NCI-H1436 treated with DMSO at 0.1 percent for 48 hours (cell line): ENCODE measurements at regions not wholly inside any gene's neighbourhood (a gene's known extent, or its start where the extent isn't known, plus 50 kb on each side); places are given as distances from the start of the nearest gene placed in this dataset.

Experiments
- DNase-seq: peaks from one replicate; lab custom pipeline; 2025; lab: John Stamatoyannopoulos, UW

GRCh38 chr11:79957702-79958101 is 516.9 kb upstream of the TENM4 start:
- DNase-seq = no peak

- no peak for DNase-seq
Observed at GRCh38 chr11:79956061-79956460, 515.2 kb upstream of the TENM4 start.

- DNase-seq = no peak
Observed at GRCh38 chr11:79953629-79954028, 512.8 kb upstream of the TENM4 start.

- DNase-seq = no peak
Observed at GRCh38 chr11:79950741-79951140, 509.9 kb upstream of the TENM4 start.

- DNase-seq = no peak
Observed at GRCh38 chr11:79950172-79950571, 509.3 kb upstream of the TENM4 start.

GRCh38 chr11:79949574-79949973 is 508.7 kb upstream of the TENM4 start:
- DNase-seq = no peak

GRCh38 chr11:79942646-79943045 is 501.8 kb upstream of the TENM4 start:
- DNase-seq = no peak

GRCh38 chr11:79942090-79942489 is 501.3 kb upstream of the TENM4 start:
- DNase-seq = no peak

- DNase-seq = no peak
Observed at GRCh38 chr11:79940974-79941735, 500.3 kb upstream of the TENM4 start.

GRCh38 chr11:79940165-79940564 is 499.3 kb upstream of the TENM4 start:
- DNase-seq = no peak

- DNase-seq = no peak
Observed at GRCh38 chr11:79939111-79939510, 498.3 kb upstream of the TENM4 start.

- DNase-seq = no peak
Observed at GRCh38 chr11:79937676-79938334, 497.0 kb upstream of the TENM4 start.

- DNase-seq = no peak
Observed at GRCh38 chr11:79932612-79933011, 491.8 kb upstream of the TENM4 start.

- no peak for DNase-seq
Observed at GRCh38 chr11:79931692-79932091, 490.9 kb upstream of the TENM4 start.

- DNase-seq = no peak
Observed at GRCh38 chr11:79926707-79927106, 485.9 kb upstream of the TENM4 start.

- DNase-seq = no peak
Observed at GRCh38 chr11:79925570-79925969, 484.7 kb upstream of the TENM4 start.

GRCh38 chr11:79922641-79923040 is 481.8 kb upstream of the TENM4 start:
- DNase-seq = no peak

- DNase-seq = no peak
Observed at GRCh38 chr11:79920480-79920879, 479.6 kb upstream of the TENM4 start.

- DNase-seq = no peak
Observed at GRCh38 chr11:79919350-79919749, 478.5 kb upstream of the TENM4 start.

GRCh38 chr11:79918846-79919245 is 478.0 kb upstream of the TENM4 start:
- DNase-seq = no peak

- no peak for DNase-seq
Observed at GRCh38 chr11:79906164-79906563, 465.3 kb upstream of the TENM4 start.

GRCh38 chr11:79902493-79902892 is 461.7 kb upstream of the TENM4 start:
- DNase-seq = no peak

GRCh38 chr11:79897896-79898295 is 457.1 kb upstream of the TENM4 start:
- DNase-seq = no peak

- DNase-seq = no peak
Observed at GRCh38 chr11:79896258-79896657, 455.4 kb upstream of the TENM4 start.
